PC-9 (cell line): ENCODE measurements at regions not wholly inside any gene's neighbourhood (a gene's known extent, or its start where the extent isn't known, plus 50 kb on each side); places are given as distances from the start of the nearest gene placed in this dataset.

Source experiments
- CTCF ChIP-seq: fragments of 200-600 bp; sonication (generic); conservative IDR thresholded peaks from 2 replicates; pipeline ENCODE4 v1.6.1; 2017; ENCODE audit warnings: mixed run types, antibody characterized with exemption, mild to moderate bottlenecking, moderate library complexity
- EZH2 ChIP-seq: fragments of 200-600 bp; sonication (generic); IDR thresholded peaks from 2 replicates; pipeline ENCODE4 v1.8.0; 2017; ENCODE audit warnings: antibody characterized with exemption, low read depth

- TF ChIP-seq CTCF (no peak), EZH2 (no peak)
Observed at GRCh38 chr4:116005806-116006088, 892.3 kb upstream of the NDST4 start.
